ENCODE measurements at regions not wholly inside any gene's neighbourhood (a gene's known extent, or its start where the extent isn't known, plus 50 kb on each side); places are given as distances from the start of the nearest gene placed in this dataset.

GRCh38 chr4:14545163-14545562 lies 457.1 kb upstream of the CPEB2 start:
- TF ChIP-seq CTCF (IDR thresholded peaks at IDR 0.05; ENCODE audit: low read depth, low read length, poor library complexity, severe bottlenecking) (no peak), EZH2phosphoT487 (IDR thresholded peaks at IDR 0.05; ENCODE audit: borderline replicate concordance, low read length) (no peak)

All from DOHH2 (cell line).